HepG2 (cell line): ENCODE measurements at regions not wholly inside any gene's neighbourhood (a gene's known extent, or its start where the extent isn't known, plus 50 kb on each side); places are given as distances from the start of the nearest gene placed in this dataset.

Experiments used
- ARHGAP35 ChIP-seq: sonication (generic); formaldehyde crosslinking; IDR thresholded peaks from 2 replicates; pipeline ENCODE4 v1.9.0; 2022; ENCODE audit warnings: mild to moderate bottlenecking, inconsistent platforms, moderate library complexity, missing genetic modification reagents, borderline replicate concordance
- ATM ChIP-seq: fragments of 450-650 bp; IDR thresholded peaks from 2 replicates; pipeline ENCODE4 v1.7.1; 2017; ENCODE audit warnings: mild to moderate bottlenecking, borderline replicate concordance
- EHMT2 ChIP-seq: fragments of 200-600 bp; sonication (generic); IDR thresholded peaks from 2 replicates; pipeline ENCODE4 v1.7.0; 2017; ENCODE audit warnings: antibody characterized with exemption, low read depth, low read length, borderline replicate concordance
- EP300 ChIP-seq, 3 experiments: sonication (generic) in 1 of 3; formaldehyde crosslinking in 1 of 3; IDR thresholded peaks; 2 replicates each; pipeline versions ENCODE4 v1.5.1 to v1.6.1; 2011 to 2020; ENCODE audit warnings: low read depth in 2 of 3, low read length in 2 of 3, borderline replicate concordance in 1 of 3, improper control_type of control experiment in 1 of 3, mild to moderate bottlenecking in 1 of 3, missing genetic modification reagents in 1 of 3, moderate library complexity in 1 of 3
- HNRNPLL ChIP-seq: fragments of 200-400 bp; formaldehyde crosslinking; IDR thresholded peaks from 2 replicates; pipeline ENCODE4 v1.6.1; 2017; ENCODE audit warnings: mild to moderate bottlenecking, low read depth, low read length; ENCODE audit not compliant: poor library complexity, severe bottlenecking
- KMT2B ChIP-seq: IDR thresholded peaks from 2 replicates; pipeline ENCODE4 v1.6.1; 2016; ENCODE audit warnings: missing genetic modification reagents, missing compliant biosample characterization
- NCOA2 ChIP-seq: sonication (generic); formaldehyde crosslinking; IDR thresholded peaks from 2 replicates; pipeline ENCODE4 v1.8.0; 2022; ENCODE audit warnings: inconsistent platforms
- NR3C1 ChIP-seq: sonication (generic); formaldehyde crosslinking; IDR thresholded peaks from 2 replicates; pipeline ENCODE4 v1.4.0; 2020; ENCODE audit warnings: missing genetic modification reagents
- RNF2 ChIP-seq: fragments of 450-650 bp; conservative IDR thresholded peaks from 2 replicates; pipeline ENCODE4 v1.6.1; 2016; ENCODE audit warnings: low read depth
- TCF7 ChIP-seq: sonication (generic); IDR thresholded peaks from 2 replicates; pipeline ENCODE4 v1.6.1; 2016; ENCODE audit warnings: antibody characterized with exemption, low read depth
- ZBTB40 ChIP-seq, 2 experiments: fragments of 450-650 bp in 1 of 2; sonication (generic) in 1 of 2; formaldehyde crosslinking in 1 of 2; IDR thresholded peaks; 2 replicates each; pipeline versions ENCODE4 v1.6.1 to v1.8.0; 2016 to 2022; ENCODE audit warnings: antibody characterized with exemption in 1 of 2, mild to moderate bottlenecking in 1 of 2, missing genetic modification reagents in 1 of 2
- ZC3H4 ChIP-seq: sonication (generic); formaldehyde crosslinking; IDR thresholded peaks from 2 replicates; pipeline ENCODE4 v1.4.0; 2020; ENCODE audit warnings: missing genetic modification reagents, borderline replicate concordance
- ZIK1 ChIP-seq: sonication (generic); formaldehyde crosslinking; IDR thresholded peaks from 2 replicates; pipeline ENCODE4 v1.5.0; 2020; ENCODE audit warnings: mild to moderate bottlenecking, low read depth, missing genetic modification reagents, borderline replicate concordance
- ZMYM4 ChIP-seq: sonication (generic); formaldehyde crosslinking; IDR thresholded peaks from 2 replicates; pipeline ENCODE4 v1.8.1; 2023; ENCODE audit warnings: mild to moderate bottlenecking, missing genetic modification reagents
- ZNF20 ChIP-seq: sonication (generic); formaldehyde crosslinking; IDR thresholded peaks from 2 replicates; pipeline ENCODE4 v1.4.0; 2020; ENCODE audit warnings: mild to moderate bottlenecking, moderate library complexity, missing genetic modification reagents
- ZNF260 ChIP-seq: sonication (generic); formaldehyde crosslinking; IDR thresholded peaks from 2 replicates; pipeline ENCODE4 v1.4.0; 2020; ENCODE audit warnings: missing genetic modification reagents, low read depth, mild to moderate bottlenecking, borderline replicate concordance
- ZNF547 ChIP-seq: sonication (generic); formaldehyde crosslinking; IDR thresholded peaks from 2 replicates; pipeline ENCODE4 v1.5.1; 2020; ENCODE audit warnings: mild to moderate bottlenecking, missing genetic modification reagents
- ZNF580 ChIP-seq: IDR thresholded peaks from 2 replicates; pipeline ENCODE4 v1.6.1; 2016; ENCODE audit warnings: low read depth, borderline replicate concordance
- ZSCAN20 ChIP-seq: sonication (generic); formaldehyde crosslinking; IDR thresholded peaks from 2 replicates; pipeline ENCODE4 v1.4.0; 2020; ENCODE audit warnings: missing genetic modification reagents, mild to moderate bottlenecking, borderline replicate concordance
- TF ChIP-seq, protein P1 (sequence below): sonication (generic); formaldehyde crosslinking; IDR thresholded peaks from 2 replicates; pipeline ENCODE4 v1.5.0; 2020; ENCODE audit warnings: missing genetic modification reagents

- no peak for TF ChIP-seq RNF2
- TF ChIP-seq ZMYM4 (CRISPR knock-in tag) = peak; percentile 27; the same call in 1 of the 2 replicates
- TF ChIP-seq, protein P1, sequence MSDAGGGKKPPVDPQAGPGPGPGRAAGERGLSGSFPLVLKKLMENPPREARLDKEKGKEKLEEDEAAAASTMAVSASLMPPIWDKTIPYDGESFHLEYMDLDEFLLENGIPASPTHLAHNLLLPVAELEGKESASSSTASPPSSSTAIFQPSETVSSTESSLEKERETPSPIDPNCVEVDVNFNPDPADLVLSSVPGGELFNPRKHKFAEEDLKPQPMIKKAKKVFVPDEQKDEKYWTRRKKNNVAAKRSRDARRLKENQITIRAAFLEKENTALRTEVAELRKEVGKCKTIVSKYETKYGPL (CRISPR knock-in tag) = no peak
- TF ChIP-seq NR3C1 (CRISPR knock-in tag) = no peak
- TF ChIP-seq ZBTB40 (IDR thresholded peaks at IDR 0.05) = no peak
- no peak for TF ChIP-seq ZBTB40 (CRISPR knock-in tag; IDR thresholded peaks at IDR 0.05)
- no peak for TF ChIP-seq HNRNPLL
- no peak for TF ChIP-seq ZNF260 (CRISPR knock-in tag)
- no peak for TF ChIP-seq ATM
- TF ChIP-seq EHMT2 = peak; percentile 31; the same call in 1 of the 2 replicates
- TF ChIP-seq TCF7 = peak; percentile 81
- no peak for TF ChIP-seq ZNF547 (CRISPR knock-in tag)
- TF ChIP-seq NCOA2 (CRISPR knock-in tag) = 0 out of 2 replicates have a peak, but pooled peaks have one; percentile 34
- TF ChIP-seq ZNF580 (CRISPR knock-in tag) = no peak
- TF ChIP-seq ZIK1 (CRISPR knock-in tag) = no peak
- peak in 1 of 2 experiments; percentile 63; a peak in 2 of 4 replicates for TF ChIP-seq EP300 (IDR thresholded peaks at IDR 0.05; ENCODE audit: low read depth in 2 of 2, low read length in 2 of 2)
- TF ChIP-seq EP300 (CRISPR knock-in tag; IDR thresholded peaks at IDR 0.05; ENCODE audit: borderline replicate concordance) = no peak
- TF ChIP-seq ZC3H4 (CRISPR knock-in tag) = no peak
- no peak for TF ChIP-seq ARHGAP35
- TF ChIP-seq KMT2B = no peak
- TF ChIP-seq ZSCAN20 (CRISPR knock-in tag) = no peak
- no peak for TF ChIP-seq ZNF20
Measured at GRCh38 chr11:25737071-25737675, 594.8 kb upstream of the ANO3 start (continued).
